HCT116 (cell line): ENCODE measurements at regions not wholly inside any gene's neighbourhood (a gene's known extent, or its start where the extent isn't known, plus 50 kb on each side); places are given as distances from the start of the nearest gene placed in this dataset.

Source experiments
- ATAC-seq: fragments of 200-7000 bp; cut with Tn5 transposase; 2 replicates; pipeline ENCODE4 v1.9.1; 2020; ENCODE audit warnings: mild to moderate bottlenecking, moderate library complexity
- BruUV-seq: library from RNA; stranded (reverse); fragments of 400-500 nt; replicated peaks from 2 replicates; lab custom pipeline; 2021; lab: Mats Ljungman, UMichigan
- CTCF ChIA-PET: fragments of 300-600 bp; sonication (Branson Sonifier 250); formaldehyde crosslinking; loops from one replicate; lab custom pipeline; 2021; ENCODE audit warnings: antibody characterized with exemption; lab: Charles Lee
- POLR2A ChIA-PET: fragments of 300-600, 350-600 bp; sonication (Branson Sonifier 250); formaldehyde crosslinking; loops from one replicate; lab custom pipeline; 2021; ENCODE audit warnings: antibody characterized with exemption; lab: Charles Lee
- RAD21 ChIA-PET, 2 experiments: fragments of 300-600 bp; sonication (Branson Sonifier 250); formaldehyde crosslinking; loops; one replicate each; lab custom pipeline; 2023; ENCODE audit warnings: low total read pairs in 2 of 2; ENCODE audit not compliant: uncharacterized antibody in 2 of 2, unreplicated experiment in 2 of 2, low non-redundant PET in 1 of 2; lab: Charles Lee
- DNase-seq: peaks from one replicate; pipeline ENCODE4 v3.0.0-alpha.2; 2010; ENCODE audit warnings: low read depth, low spot score
- H2AFZ ChIP-seq: fragments of 200-600 bp; shearing (Covaris generic), sonication (generic); 2 replicates; pipeline ENCODE4 v1.6.1; 2017; ENCODE audit warnings: low read depth, mixed run types, mixed read lengths, antibody characterized with exemption, low read length; ENCODE audit not compliant: poor library complexity, severe bottlenecking
- H3K27ac ChIP-seq: 2 replicates; pipeline ENCODE4 v1.5.1; 2012; ENCODE audit warnings: low read depth, low read length
- H3K27me3 ChIP-seq: fragments of 200-600 bp; sonication (generic); 2 replicates; pipeline ENCODE4 v1.6.1; 2016; ENCODE audit warnings: mixed run types, low read length, mixed read lengths; ENCODE audit not compliant: insufficient read depth
- H3K36me3 ChIP-seq, 2 experiments: fragments of 200-500 bp in 1 of 2; fragments of 200-600 bp in 1 of 2; sonication (Bioruptor generic) in 1 of 2; sonication (generic) in 1 of 2; 2 replicates each; pipeline versions ENCODE4 v1.5.1 to v1.6.1; 2014 to 2016; ENCODE audit warnings: low read length in 2 of 2, inconsistent platforms in 1 of 2, mixed read lengths in 1 of 2, mixed run types in 1 of 2; ENCODE audit not compliant: insufficient read depth in 2 of 2, control insufficient read depth in 1 of 2
- H3K4me1 ChIP-seq, 2 experiments: fragments of 200-600 bp in 1 of 2; sonication (generic) in 1 of 2; 2 replicates each; pipeline versions ENCODE4 v1.5.1 to v1.6.1; 2012 to 2017; ENCODE audit warnings: low read length in 2 of 2, inconsistent platforms in 1 of 2, mild to moderate bottlenecking in 1 of 2, mixed read lengths in 1 of 2, mixed run types in 1 of 2, moderate library complexity in 1 of 2; ENCODE audit not compliant: insufficient read depth in 2 of 2, control insufficient read depth in 1 of 2
- H3K4me2 ChIP-seq: fragments of 200-600 bp; sonication (generic); 2 replicates; pipeline ENCODE4 v1.6.1; 2017; ENCODE audit warnings: mixed run types, low read length, mixed read lengths
- H3K4me3 ChIP-seq, 2 experiments: fragments of 200-600 bp in 1 of 2; sonication (generic) in 1 of 2; replicated peaks in 1 of 2; 2 replicates each; pipeline ENCODE4 v1.5.1; 2011 to 2016; ENCODE audit warnings: low read length in 2 of 2, control low read depth in 1 of 2, low read depth in 1 of 2, mild to moderate bottlenecking in 1 of 2, mixed read lengths in 1 of 2, mixed run types in 1 of 2
- H3K79me2 ChIP-seq: fragments of 200-600 bp; sonication (generic); 2 replicates; pipeline ENCODE4 v1.6.1; 2017; ENCODE audit warnings: mild to moderate bottlenecking, mixed run types, low read length, moderate library complexity, mixed read lengths; ENCODE audit not compliant: insufficient read depth
- H3K9ac ChIP-seq: fragments of 200-600 bp; sonication (generic); 2 replicates; pipeline ENCODE4 v1.6.1; 2016; ENCODE audit warnings: low read length, mixed read lengths
- H3K9me2 ChIP-seq: fragments of 200-600 bp; sonication (generic), shearing (Covaris generic); 2 replicates; pipeline ENCODE4 v1.6.1; 2017; ENCODE audit warnings: mixed run types, mild to moderate bottlenecking, moderate library complexity; ENCODE audit not compliant: insufficient read depth
- H3K9me3 ChIP-seq, 2 experiments: fragments of 200-500 bp in 1 of 2; fragments of 200-600 bp in 1 of 2; sonication (Bioruptor generic) in 1 of 2; sonication (generic) in 1 of 2; 2 replicates each; pipeline ENCODE4 v1.6.1; 2014 to 2017; ENCODE audit warnings: low read length in 2 of 2, mixed read lengths in 2 of 2, inconsistent platforms in 1 of 2, low read depth in 1 of 2, mild to moderate bottlenecking in 1 of 2, mixed run types in 1 of 2, moderate library complexity in 1 of 2; ENCODE audit not compliant: control insufficient read depth in 1 of 2, insufficient read depth in 1 of 2
- H4K20me1 ChIP-seq: fragments of 200-600 bp; sonication (generic), shearing (Covaris generic); 2 replicates; pipeline ENCODE4 v1.6.1; 2017; ENCODE audit warnings: mixed run types, mild to moderate bottlenecking, moderate library complexity; ENCODE audit not compliant: insufficient read depth
- EGR1 ChIP-seq: IDR thresholded peaks from 2 replicates; pipeline ENCODE4 v1.6.1; 2012; ENCODE audit warnings: low read depth
- EZH2 ChIP-seq: fragments of 200-600 bp; sonication (generic); IDR thresholded peaks from 2 replicates; pipeline ENCODE4 v1.6.1; 2017; ENCODE audit warnings: antibody characterized with exemption, mixed run types
- FOSL1 ChIP-seq: IDR thresholded peaks from 2 replicates; pipeline ENCODE4 v1.6.1; 2012; ENCODE audit warnings: low read depth
- POLR2A ChIP-seq: IDR thresholded peaks from 2 replicates; pipeline ENCODE4 v1.7.0; 2011; ENCODE audit warnings: borderline replicate concordance; ENCODE audit not compliant: insufficient read depth, insufficient read length; ENCODE audit errors: extremely low read depth
- POLR2AphosphoS5 ChIP-seq: IDR thresholded peaks from 2 replicates; pipeline ENCODE4 v1.6.1; 2011; ENCODE audit warnings: mild to moderate bottlenecking, low read depth, low read length, moderate library complexity
- SRF ChIP-seq: IDR thresholded peaks from 2 replicates; pipeline ENCODE4 v1.6.1; 2012; ENCODE audit warnings: low read depth
- YY1 ChIP-seq: IDR thresholded peaks from 2 replicates; pipeline ENCODE4 v1.6.1; 2011; ENCODE audit warnings: low read length, low read depth, moderate library complexity, mild to moderate bottlenecking; ENCODE audit not compliant: insufficient replicate concordance; ENCODE audit errors: extremely low read depth
- ZFX ChIP-seq: fragments of 450-650 bp; IDR thresholded peaks from 2 replicates; pipeline ENCODE4 v1.6.1; 2017
- ZNF274 ChIP-seq: fragments of 200-500 bp; sonication (Bioruptor generic); IDR thresholded peaks from 2 replicates; pipeline ENCODE4 v1.6.1; 2014; ENCODE audit warnings: mild to moderate bottlenecking, low read depth, low read length, inconsistent platforms
- intact Hi-C: fragments of 100-400 bp; cut with micrococcal nuclease; formaldehyde crosslinking; loops from 2 replicates; pipeline ENCODE4 v1.10.0; 2022
- TF ChIP-seq, protein P1 (sequence below): IDR thresholded peaks from 2 replicates; pipeline ENCODE4 v1.6.1; 2011; ENCODE audit warnings: mild to moderate bottlenecking, low read length, moderate library complexity; ENCODE audit not compliant: insufficient replicate concordance; ENCODE audit errors: extremely low read depth
- TF ChIP-seq, protein P2 (sequence below): IDR thresholded peaks from 2 replicates; pipeline ENCODE4 v1.6.1; 2012

DNA sequence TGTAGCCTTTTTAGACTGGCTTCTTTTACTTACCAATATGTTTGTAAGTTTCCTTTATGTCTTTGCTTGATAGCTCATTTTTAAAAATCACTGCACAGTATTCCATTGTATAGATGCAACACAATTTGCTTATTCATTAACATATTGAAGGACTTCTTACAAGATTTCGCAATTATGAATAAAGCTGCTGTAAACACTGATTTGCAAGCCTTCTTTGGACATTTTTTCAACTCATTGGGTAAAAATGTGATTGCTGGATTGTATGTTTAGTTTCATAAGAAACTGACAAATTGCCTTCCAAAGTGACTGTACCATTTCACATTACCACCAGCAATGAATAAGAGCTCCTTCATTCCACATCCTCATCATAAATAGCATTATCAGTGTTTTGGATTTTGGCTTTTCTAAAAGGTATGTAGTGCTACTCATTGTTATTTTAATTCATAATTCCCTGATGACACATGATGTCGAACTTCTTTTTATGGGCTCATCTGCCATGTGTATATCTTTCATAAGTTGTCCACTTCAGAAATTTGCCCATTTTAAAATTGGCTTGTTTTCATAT, 80.7 kb downstream of the TFAP2B start:
- TF ChIP-seq POLR2A = no peak
- TF ChIP-seq, protein P1, sequence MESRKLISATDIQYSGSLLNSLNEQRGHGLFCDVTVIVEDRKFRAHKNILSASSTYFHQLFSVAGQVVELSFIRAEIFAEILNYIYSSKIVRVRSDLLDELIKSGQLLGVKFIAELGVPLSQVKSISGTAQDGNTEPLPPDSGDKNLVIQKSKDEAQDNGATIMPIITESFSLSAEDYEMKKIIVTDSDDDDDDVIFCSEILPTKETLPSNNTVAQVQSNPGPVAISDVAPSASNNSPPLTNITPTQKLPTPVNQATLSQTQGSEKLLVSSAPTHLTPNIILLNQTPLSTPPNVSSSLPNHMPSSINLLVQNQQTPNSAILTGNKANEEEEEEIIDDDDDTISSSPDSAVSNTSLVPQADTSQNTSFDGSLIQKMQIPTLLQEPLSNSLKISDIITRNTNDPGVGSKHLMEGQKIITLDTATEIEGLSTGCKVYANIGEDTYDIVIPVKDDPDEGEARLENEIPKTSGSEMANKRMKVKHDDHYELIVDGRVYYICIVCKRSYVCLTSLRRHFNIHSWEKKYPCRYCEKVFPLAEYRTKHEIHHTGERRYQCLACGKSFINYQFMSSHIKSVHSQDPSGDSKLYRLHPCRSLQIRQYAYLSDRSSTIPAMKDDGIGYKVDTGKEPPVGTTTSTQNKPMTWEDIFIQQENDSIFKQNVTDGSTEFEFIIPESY = no peak
- no peak for TF ChIP-seq EZH2
- no peak for TF ChIP-seq ZFX
- TF ChIP-seq SRF = no peak
- TF ChIP-seq YY1 = no peak
- no peak for TF ChIP-seq EGR1
- TF ChIP-seq ZNF274 = no peak
- TF ChIP-seq POLR2AphosphoS5 = no peak
- TF ChIP-seq FOSL1 = no peak
- TF ChIP-seq, protein P2, sequence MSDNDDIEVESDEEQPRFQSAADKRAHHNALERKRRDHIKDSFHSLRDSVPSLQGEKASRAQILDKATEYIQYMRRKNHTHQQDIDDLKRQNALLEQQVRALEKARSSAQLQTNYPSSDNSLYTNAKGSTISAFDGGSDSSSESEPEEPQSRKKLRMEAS = no peak
- TF ChIP-seq, all 23 proteins: peak for 0
- H4K20me1 ChIP-seq = no peaks in the 10 kb centered on the region; the same call in 1 of the 2 replicates
- H3K36me3 ChIP-seq = no peaks in the 10 kb centered on the region
- ChIA-PET RAD21 (no interaction called here), CTCF (no interaction called here), POLR2A (no interaction called here)
- no peak overlapping the region for H2AFZ ChIP-seq
- BruUV-seq = no TSS peak
- no peaks in the 10 kb centered on the region for H3K9me2 ChIP-seq
- H3K9ac ChIP-seq = no peak overlapping the region
- H3K4me2 ChIP-seq = no peak overlapping the region
- H3K27ac ChIP-seq = no peak overlapping the region
- no peak overlapping the region for H3K4me3 ChIP-seq
- H3K4me1 ChIP-seq = no peaks in the 10 kb centered on the region
- peaks cover 12 to 13% of the 10 kb centered on the region in 2 experiments; a peak in 2 of 4 replicates for H3K9me3 ChIP-seq
- no peak for ATAC-seq
- no peaks in the 10 kb centered on the region for H3K79me2 ChIP-seq
- intact Hi-C loops = no loop called here
- H3K27me3 ChIP-seq = no peaks in the 10 kb centered on the region
- no peak for DNase-seq
